Left forelimb (tissue), 1 donor: ENCODE measurements at regions not wholly inside any gene's neighbourhood (a gene's known extent, or its start where the extent isn't known, plus 50 kb on each side); places are given as distances from the start of the nearest gene placed in this dataset.
"Not testable (repeated sequence)": the region's sequence is repeated elsewhere in the genome, so short reads cannot be mapped to it uniquely, and the experiment has no call there.

Source experiments
- DNase-seq: peaks from one replicate; pipeline ENCODE4 v3.0.0-alpha.2; 2018; ENCODE audit warnings: low spot score

DNA sequence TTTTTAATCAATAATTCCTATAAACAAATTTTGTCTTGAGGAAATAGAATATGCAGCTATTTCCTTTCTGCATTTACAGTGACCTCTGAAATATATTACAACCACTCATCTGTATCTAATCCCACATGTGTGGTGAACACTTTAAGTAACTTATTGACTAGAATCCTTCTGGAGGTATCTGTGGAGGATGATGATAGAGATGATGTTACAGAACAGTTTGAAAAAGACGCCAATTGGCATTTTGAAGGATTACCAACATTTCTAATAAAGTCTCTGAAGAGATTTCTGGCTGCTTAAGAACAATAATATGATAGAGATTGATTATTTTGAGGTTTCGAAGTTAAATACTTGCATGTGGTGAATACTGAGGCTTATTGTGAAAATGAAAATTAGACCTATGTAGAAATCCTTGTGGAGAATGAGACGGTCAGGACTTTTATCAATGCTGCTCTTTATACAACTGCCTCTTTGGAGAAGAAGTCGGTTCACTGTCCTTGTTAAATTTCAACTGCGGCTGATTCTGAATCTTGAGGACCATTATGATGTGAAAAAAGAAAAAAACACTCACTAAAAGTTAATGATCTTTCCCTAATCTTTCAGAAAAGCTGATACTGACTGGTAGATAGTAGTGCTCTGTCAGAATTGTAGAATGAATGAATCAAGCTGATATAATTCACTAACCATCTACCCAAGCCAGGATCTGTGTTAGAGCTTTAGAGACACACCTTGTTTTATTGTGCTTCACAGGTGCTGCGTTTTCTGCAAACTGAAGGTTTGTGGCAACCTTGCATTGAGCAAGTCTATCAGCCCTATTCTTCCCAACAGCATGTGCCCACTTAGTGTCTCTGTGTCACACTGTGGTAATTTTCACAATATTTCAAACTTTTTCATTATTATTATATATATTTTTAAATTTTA lies 204.7 kb downstream of the SPRY1 start:
- no peak for DNase-seq

DNA sequence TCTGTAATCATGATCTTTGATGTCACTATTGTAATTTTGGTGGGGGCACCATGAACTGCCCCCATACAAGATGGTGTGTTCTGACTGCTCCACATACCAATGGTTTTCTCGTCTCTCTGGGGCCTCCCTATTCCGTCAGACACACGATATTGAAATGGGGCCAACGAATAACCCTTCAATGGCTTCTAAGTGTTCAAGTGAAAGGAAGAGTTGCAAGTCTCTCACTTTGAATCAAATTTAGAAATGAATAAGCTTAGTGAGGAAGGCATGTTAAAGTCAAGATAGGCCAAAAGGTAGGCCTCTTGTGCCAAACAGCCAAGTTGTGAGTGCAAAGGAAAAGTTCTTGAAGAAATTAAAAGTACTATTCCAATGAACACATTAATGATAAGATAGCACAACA lies 205.4 kb downstream of the SPRY1 start:
- DNase-seq = no peak

DNA sequence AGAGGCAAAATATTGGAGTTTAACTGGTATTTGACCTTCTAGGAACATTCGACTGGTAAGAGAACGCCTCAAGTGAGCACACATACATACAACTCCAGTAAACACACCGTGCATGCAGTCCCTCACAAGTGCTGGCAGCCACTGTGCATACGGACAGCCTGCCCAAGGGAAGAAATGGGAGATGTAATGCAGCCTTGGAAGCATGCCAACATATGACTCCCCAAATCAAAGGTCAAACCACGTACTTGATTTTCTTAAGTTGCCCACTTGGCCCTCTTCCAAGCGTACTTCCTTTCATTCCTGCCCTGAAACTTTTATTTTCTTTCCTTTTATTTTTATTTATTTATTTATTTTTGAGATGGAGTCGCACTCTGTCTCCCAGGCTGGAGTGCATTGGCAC lies 206.6 kb downstream of the SPRY1 start:
- DNase-seq = no peak

DNA sequence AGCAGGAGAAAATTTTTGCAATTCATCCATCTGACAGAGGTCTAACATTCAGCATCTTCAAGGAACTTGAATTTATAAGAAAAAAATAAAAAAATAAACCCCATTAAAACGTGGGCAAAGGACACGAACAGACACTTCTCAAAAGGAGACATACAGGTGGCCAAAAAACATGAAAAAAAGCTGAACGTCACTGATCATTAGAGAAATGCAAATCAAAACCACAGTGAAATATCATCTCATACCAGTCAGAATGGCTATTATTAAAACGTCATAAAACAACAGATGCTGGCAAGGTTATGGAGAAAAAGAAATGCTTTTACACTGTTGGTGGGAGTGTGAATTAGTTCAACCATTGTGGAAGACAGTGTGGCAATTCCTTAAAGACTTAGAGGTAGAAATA lies 209.2 kb downstream of the SPRY1 start:
- DNase-seq = not testable (repeated sequence)

DNA sequence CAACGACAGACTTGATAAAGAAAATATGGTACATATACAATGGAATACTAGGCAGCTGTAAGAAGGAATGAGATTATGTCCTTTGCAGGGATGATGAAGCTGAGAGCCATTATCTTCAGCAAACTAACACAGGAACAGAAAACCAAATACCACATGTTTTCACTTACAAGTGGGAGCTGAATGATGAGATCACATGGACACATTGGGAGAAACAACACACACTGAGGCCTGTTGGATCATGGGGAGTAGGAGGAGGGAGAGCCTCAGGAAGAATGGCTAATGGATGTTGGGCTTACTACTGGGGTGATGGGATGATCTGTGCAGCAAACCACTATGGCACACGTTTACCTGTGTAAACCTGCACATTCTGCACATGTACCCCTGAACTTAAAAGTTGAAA lies 209.7 kb downstream of the SPRY1 start:
- no peak for DNase-seq

DNA sequence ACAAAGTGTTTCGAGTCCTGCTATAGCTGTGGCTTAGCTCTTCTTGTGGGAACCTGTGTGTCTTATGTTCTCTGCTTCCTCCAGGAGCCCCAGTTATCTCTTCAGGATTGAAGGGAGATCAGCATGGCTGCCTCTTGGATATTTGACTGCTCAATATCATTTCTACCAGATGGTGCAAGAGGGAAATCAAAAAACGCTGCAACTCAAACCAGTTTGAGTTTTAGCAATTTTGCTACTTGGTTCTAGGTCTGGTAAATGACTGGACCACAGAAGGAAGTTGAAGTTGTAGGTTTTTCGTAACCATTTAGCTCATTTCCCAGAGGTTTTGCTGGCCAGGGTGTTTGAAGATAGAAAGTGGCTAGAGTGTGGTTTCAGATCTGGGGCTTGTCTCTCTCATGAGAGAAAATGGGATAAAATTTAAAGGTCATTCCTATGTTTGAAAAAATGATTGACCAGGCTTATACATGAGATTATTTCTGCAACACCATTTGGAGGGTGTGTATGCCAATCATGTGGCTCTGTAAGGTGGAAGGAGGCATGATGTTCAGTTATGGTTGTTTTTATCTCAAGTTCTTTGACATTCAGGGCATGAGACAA lies 210.4 kb downstream of the SPRY1 start:
- DNase-seq = no peak

DNA sequence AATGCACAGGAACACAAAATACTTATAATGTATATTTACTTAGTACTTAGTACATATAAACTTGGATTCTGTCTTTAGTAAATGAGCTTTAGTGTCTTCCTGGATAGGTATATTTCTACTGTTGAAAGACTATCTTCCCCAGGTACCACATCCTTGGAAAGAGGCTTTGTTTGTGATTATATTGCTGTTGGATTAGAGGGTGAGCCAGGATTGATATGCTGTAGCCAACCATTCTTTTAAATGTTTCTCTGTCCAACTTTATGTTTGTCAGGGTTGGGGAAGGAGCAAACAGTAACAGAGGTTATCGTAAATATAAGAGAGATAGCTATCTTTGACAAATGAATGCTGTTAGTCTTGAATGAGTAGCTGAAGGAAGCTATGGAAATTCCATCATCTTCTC lies 213.2 kb downstream of the SPRY1 start:
- DNase-seq = no peak

DNA sequence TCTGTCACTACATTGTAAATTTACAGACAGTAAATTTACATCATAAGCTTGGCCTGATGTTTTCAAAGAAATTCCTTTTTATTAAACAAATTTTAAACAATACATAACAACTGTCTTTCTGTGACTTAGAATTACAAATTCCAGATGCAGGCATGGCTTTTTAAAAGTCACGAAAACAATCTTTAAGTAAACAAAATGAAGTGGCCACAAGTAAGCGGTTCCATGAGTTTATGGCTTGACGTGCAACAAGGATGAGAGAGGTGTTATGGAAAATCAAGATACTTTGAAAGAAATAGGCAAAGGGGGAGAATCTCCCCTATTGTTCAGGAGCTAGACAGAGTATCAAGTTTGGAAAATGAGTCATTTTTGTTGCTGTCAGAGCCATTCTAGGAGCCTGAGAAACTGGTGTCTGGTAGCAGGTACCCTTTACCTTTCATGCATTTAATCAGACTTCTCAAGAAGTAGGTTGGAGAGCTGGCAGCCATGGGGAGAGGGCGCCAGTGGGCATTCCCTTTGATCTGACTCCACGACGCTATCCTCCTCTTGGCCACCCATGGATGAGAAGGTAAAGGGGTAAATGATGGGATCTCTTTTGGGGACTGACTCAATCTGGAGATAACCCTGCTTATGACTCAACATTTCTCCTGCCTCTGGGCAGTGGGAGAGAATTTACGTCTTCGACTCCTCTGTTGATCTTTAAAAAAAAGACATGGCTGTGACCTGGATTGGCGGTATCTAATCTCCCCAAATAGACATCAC lies 217.2 kb downstream of the SPRY1 start:
- no peak for DNase-seq

DNA sequence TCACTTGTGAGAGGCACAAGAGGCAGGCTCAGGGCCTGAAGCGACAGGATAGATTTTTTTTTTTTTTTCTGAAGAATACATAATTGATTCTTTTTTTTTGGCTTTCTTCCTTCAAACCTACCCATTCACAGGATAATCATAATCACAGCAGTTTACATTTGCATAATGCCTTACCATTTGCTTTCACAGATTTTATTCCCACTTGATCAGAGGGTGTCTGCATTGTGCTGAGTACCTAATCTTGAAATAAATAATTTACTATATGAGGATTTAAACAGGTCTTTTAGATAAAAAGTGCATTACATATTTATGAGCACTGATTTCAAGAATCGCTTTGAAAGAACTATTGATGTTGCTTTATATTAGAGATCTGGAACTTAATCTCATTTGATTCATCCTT lies 219.3 kb downstream of the SPRY1 start:
- no peak for DNase-seq

DNA sequence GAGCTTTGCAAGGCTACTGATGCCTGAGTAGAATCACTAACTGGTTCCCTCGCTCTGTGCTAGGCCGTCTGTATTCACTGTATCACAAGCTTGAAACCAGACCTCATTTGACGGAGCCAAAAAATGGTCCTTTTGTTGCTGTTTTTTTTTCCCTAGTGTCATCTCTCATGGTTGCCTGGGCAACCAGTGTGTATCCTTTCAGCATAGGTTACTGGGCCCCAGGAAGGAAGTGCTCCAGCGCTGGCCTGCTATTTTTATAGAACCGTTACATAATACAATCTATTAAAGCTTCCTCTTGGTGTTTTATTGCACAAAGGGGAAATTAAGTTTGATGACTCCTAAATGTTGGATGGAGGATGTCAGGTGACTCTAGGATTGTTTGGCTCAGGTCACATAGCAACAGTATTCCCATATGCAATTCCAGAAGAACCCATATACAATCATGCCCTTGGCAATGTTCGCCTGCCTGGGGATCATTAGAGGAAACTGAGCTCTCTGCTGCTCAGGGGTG lies 220.4 kb downstream of the SPRY1 start:
- DNase-seq = no peak

DNA sequence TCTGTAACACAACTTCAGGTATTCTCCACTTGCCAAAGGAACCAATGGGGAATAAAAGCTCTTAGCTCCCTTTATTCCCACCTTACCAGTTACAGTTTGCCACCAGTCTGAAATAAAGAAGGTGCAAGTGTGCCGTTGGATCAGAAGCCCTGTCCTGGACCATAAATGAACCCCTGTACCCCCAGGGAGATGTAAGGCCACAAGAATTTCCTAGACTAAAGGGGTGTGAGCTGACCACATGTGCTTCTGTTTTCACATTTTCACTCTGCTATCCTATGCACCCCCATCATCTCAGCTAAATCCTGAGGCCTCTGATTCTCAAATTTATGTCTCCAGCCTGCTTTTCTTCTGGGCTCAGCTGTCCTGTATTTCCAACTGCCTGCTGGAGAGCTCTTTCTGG lies 221.2 kb downstream of the SPRY1 start:
- no peak for DNase-seq

DNA sequence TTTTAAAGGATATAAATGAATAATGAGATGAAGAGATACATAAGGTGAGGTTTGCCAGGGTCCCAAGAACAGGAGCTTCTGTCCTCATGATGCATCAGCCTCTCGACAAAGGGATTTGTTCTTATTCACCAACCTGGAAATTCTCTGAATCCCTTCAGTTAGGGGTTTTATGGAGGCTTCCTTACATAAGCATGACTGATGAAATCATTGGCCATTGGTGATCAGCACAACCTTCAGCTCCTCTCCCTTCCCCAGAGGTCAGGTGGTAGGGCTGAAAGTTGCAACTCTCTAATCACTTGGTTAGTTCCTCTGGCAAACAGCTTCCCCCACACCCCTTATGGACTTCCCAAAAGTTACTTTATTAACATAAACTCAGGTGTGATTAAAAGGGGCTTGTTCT lies 222.0 kb downstream of the SPRY1 start:
- no peak for DNase-seq

DNA sequence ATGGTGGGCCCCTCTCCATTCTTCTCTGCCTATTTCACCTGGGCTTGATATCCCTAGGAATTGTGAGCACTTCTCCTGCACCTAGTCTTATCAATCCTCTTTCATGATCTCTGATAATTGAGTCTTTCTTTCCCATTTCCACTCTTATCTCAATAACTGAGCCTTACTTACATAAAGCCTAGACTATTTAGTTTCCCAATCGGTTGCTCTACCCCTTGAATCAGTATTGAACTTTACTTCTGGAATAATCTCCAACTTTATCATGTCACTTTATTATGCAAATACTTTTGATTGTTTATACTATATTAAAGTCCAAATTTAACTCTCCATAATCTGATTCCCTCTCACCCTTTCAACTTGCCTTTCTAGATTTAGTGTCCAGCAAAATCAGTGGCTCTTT lies 222.7 kb downstream of the SPRY1 start:
- DNase-seq = no peak

DNA sequence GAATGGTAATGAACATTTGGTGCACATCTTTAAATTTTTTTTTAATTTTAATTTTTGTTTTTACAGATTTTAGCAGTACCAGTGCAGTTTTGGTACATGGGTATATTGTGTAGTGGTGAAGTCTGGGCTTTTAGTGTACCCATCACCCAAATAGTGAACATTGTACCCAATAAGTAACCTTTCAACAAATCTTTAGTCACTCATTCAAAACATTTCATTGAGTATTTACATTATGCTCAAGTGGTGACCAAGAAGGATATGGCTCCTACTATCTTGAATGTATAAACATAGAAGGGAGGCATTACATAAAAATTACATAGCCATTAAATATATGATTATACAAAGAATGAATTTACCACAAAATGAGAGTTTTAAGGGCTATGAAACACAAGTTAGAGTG lies 223.3 kb downstream of the SPRY1 start:
- DNase-seq = no peak

DNA sequence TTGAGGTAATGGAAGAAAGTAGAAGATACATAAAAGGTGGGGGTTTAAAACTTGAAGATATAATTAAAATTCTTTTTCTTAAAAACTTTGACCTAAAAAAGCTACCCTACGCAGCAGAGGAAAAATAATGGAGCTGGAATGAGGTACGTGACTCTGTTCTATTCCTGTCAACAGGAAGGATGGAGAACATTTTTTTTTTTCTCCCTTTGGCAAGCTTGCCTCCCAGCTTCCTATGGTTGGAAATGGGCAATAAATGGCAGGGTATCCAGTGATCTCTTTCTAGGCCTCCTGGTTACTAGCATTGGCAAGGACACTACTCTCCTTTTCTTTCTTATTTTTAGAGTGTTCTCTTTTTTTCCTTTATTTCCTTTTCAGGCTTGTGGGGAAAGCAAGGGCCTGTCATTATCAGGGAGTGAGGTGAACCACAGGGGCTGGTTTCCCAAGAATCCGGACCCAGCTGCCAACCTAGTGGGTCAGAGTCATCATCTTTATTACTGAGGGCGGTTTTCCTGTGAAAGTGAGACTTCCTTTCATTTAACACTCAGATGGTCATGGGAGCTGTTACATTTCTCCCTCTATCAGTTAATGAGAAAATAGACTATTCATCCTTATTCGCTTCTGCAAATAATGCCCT lies 224.6 kb downstream of the SPRY1 start:
- no peak for DNase-seq

DNA sequence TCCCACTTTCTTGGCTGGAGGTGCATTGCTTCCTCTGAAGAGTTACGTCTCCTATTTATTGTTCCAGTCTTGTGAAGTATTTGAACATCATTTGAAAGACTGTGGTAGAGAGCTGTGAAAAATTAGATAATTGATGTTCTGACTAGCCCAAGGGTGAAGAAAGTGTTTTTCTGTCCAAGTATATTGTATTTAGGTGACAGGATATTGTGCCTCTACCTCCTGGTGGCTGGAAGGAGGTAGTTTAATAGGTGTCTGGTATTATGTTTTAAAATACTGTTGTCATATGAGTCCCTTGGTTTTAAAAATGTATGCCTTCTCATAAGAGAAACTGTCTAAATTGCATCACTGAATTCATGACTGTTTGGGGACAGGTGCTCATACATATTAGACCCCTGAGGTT lies 226.0 kb downstream of the SPRY1 start:
- DNase-seq = no peak

DNA sequence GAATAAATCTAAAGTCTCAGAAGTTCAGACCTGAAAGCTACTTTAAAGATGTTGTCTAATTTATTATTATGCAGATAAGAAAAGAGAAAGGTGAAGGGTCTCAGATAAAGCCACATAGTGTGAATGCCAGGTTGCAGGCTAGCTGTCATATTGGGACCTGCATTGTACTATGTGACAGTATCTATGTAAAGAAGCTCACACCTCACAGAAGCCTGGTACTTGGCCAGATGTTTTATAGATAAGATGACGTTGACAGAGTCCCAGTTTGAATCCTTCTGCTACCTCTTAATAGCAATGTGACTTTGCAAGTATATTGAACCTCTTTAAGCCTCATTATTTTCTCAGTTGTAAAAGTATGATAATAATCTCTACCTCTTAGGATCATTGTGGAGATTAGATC lies 227.0 kb downstream of the SPRY1 start:
- no peak for DNase-seq

DNA sequence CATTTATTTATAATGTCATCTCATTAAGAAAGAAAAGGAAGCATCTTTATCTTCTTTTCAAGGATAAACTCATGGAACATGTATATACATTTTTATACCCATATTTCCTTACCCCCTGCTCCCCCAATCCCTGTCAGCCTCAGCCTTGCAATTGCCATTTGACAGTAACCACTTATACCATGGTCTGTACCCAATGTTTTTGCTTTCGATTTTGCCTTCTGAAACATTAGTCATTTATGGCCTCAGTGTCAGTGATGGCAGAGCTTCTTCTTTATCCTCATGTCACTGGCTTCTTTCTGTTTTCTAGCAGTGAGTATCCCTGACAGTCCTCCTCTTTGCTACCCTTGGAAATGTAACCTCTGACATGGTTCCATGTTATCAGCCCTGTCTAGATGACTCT lies 228.4 kb downstream of the SPRY1 start:
- DNase-seq = no peak

DNA sequence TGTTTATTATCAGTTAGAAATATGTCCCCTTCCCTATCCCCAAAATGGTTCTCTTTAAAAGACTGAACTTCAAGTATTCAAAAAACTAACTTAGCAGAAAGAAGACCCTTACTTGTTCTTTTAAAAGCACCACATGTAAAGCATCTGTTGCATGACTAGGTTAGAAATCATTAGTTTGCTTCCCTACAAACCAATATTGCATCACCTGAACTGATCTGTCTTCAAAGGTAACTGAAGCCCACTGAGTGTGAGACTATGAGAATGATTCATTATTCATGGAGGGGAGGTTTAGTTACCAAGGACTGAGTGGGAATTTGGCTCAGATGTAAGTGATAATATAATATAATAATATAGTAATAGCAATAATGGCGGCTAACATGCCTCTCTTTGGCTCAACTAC lies 231.7 kb downstream of the SPRY1 start:
- no peak for DNase-seq

DNA sequence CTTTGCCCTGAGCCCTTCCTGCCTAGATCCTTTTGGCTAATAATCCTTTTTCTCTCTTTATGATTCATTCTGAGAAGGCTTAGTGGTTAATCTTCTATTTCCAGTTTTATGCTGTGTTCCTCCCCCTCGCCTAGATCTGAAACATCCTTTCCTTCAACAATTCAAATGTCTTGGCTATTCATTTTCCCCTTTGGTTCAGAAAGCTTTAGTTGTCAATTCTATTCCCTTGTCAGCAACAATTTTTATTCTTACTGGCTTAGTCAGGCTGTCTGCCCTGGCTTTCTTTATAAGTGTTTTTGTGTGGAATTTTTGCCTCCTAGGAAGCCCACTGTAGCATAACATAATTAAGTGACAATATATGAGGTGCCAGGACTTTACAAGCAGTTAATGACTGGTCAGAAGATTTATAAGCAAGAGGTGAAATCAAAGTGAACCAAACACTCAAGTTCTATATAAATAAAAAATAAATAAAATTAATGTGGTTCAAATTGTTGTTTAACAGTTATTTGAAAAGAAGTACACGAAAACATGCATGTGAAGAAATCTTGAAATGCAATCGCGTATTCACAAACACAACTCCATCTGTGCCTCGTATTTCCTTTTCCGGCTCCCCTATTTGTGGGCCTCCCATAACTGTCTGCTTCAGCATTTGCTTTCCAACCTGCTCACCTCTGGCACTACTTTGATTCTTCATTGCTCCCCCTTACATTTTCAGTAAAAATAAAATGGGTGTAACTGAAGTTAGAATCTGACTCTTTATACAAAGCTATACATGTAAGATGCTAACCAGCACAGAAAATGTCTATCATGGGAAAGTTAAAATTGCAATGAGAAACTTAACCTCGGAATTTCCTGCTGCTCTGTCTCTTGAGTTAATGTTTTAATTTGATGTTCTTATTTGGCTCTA lies 235.4 kb downstream of the SPRY1 start:
- no peak for DNase-seq

DNA sequence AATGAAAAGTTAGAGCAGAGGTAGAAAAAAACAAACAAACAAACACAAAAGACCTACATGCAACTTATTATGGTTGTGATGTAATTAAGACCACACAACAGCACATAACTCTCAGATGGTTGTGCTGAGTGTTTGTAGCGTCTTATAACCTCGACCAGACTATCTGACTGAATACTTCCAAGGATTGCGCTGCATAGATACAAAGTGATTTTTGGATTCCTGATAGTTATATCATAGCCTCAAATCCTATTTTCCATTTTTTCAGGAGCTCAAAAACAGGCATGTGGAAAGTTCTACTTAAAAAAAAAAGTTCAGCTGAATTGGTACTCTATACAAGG lies 236.1 kb downstream of the SPRY1 start:
- DNase-seq = no peak
